ENCODE measurements at regions not wholly inside any gene's neighbourhood (a gene's known extent, or its start where the extent isn't known, plus 50 kb on each side); places are given as distances from the start of the nearest gene placed in this dataset.
"Not testable (repeated sequence)": the region's sequence is repeated elsewhere in the genome, so short reads cannot be mapped to it uniquely, and the experiment has no call there.

DNA sequence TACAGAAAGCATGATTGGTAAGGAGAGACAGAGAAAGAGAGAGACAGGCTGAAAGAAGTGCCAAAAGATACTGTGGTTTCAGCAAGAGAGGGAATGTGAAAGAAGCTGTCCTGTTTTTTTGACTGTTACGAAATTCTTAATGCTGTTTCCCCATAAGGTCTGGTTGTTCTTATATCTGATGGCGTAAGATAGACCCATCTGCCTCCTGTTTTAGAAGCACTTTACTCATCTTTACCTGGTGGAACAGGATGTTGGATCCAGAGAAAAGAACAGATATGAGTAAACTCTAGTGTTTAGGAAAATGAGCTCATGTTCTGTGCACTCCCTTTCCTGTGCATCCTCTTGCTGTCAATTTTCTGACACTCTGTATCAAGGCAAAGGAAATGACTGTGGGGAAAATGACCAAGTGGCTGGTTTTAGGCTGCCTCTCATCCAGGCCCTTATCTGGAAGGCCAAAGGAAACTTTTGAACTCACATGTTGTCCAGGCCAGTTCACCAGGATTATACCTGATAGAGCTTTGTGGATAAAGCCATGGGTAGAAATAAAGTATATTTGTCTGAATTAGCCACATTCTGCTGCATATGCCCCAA, 311.7 kb upstream of the HTR2C start:
- Mint-ChIP-seq H3K9me3 (peaks cover 1% of the 10 kb centered on the region), H3K27ac (no peak overlapping the region), H3K4me1 (ENCODE audit: low read depth) (no peaks in the 10 kb centered on the region), H3K36me3 (ENCODE audit: low read depth) (no peaks in the 10 kb centered on the region), H3K4me3 (no peak overlapping the region), H3K27me3 (no peaks in the 10 kb centered on the region)

DNA sequence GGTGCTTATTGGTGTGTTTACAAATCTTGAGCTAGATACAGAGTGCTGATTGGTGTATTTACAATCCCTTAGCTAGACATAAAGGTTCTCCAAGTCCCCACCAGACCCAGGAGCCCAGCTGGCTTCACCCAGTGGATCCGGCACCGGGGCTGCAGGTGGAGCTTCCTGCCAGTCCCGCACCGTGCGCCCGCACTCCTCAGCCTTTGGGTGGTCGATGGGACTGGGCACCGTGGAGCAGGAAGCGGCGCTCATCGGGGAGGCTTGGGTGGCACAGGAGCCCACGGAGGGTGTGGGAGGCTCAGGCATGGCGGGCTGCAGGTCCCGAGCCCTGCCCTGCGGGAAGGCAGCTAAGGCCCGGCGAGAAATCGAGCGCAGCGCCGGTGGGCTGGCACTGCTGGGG, 313.5 kb upstream of the HTR2C start:
- H3K27me3 Mint-ChIP-seq; H3K4me3 Mint-ChIP-seq; H3K9me3 Mint-ChIP-seq; H3K27ac Mint-ChIP-seq; H3K4me1 Mint-ChIP-seq (ENCODE audit: low read depth); H3K36me3 Mint-ChIP-seq (ENCODE audit: low read depth): not testable (repeated sequence)

DNA sequence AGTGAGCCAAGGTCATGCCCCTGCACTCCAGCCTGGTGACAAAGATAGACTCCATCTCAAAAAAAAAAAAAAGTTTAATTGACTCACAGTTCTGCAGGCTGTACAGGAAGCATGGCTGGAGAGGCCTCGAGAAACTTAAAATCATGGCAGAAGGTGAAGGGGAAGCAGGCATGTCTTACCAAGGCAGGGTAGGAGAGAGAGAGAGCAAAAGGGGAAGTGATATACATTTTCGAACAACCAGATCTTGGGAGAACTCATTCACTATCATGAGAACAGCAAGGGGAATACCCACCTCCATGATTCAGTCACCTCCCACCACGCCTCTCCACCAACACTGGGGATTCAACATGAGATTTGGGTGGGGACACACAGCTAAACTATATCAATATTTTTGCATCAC, 315.2 kb upstream of the HTR2C start:
- H3K4me1 Mint-ChIP-seq (ENCODE audit: low read depth): no peaks in the 10 kb centered on the region
- no peaks in the 10 kb centered on the region for H3K27me3 Mint-ChIP-seq
- peaks cover 5% of the 10 kb centered on the region for H3K9me3 Mint-ChIP-seq
- H3K4me3 Mint-ChIP-seq: no peak overlapping the region
- H3K27ac Mint-ChIP-seq: no peak overlapping the region
- H3K36me3 Mint-ChIP-seq (ENCODE audit: low read depth): no peaks in the 10 kb centered on the region

DNA sequence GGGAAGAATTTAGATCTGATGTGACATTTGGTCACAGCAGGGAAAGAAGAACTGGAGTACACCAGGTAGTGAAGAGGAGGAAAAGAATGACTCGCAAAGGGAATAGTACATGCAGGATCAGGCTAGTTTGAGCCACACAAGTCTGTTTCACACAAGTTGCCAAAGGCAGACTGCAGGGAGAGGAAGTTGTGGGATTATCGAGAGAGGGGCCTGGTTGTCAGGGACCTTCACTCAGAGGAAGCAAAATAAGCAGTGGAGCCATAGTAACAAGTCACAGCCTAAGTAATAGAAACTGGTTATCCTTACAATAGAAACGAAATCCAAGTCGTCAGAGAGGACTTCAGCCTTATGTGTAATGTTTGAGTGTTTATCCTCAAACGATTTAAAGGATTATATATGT, 316.7 kb upstream of the HTR2C start:
- no peaks in the 10 kb centered on the region for H3K4me1 Mint-ChIP-seq (ENCODE audit: low read depth)
- H3K4me3 Mint-ChIP-seq: no peak overlapping the region
- peaks cover 5% of the 10 kb centered on the region for H3K9me3 Mint-ChIP-seq
- H3K27ac Mint-ChIP-seq: no peak overlapping the region
- no peaks in the 10 kb centered on the region for H3K36me3 Mint-ChIP-seq (ENCODE audit: low read depth)
- H3K27me3 Mint-ChIP-seq: no peaks in the 10 kb centered on the region

DNA sequence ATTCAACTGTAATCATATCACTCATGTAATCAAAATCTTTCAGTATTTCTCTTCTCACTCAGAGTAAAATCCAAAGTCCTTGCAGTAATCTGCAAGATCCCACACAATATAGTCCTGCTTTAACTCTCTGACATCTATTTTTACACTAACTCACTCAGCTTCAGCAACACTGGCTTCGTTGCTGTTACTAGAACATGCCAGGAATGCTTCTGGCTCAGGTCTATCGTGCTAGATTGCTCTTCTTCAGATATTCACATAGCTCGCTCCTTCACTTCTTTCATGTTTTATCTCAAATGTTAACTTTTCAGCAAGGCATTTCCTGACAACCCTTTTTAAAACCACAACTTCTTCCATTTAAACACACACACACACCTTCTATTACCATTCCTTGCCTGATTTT, 331.7 kb upstream of the HTR2C start:
- Mint-ChIP-seq H3K4me1 (ENCODE audit: low read depth) (no peaks in the 10 kb centered on the region), H3K36me3 (ENCODE audit: low read depth) (no peaks in the 10 kb centered on the region), H3K27ac (no peak overlapping the region), H3K4me3 (no peak overlapping the region), H3K27me3 (no peaks in the 10 kb centered on the region), H3K9me3 (peaks cover 4% of the 10 kb centered on the region)

DNA sequence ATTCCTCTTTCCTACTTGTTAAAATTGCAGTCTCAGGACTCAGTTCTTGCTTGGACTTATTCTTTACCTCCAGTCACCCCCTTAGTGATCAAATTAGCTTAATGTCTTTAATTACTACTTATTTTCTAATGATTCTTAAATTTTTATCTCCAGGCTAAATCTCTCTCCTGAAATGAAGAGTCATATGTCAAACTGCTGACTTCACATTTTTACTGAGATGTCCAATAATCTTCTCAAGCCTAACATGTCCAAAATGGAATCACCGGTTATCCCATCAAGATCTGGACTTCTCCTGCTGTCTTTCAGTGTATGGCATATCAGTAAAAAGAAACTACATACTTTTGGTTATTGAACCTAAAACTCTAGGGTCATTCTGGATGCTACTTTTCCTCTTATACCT, 332.3 kb upstream of the HTR2C start:
- H3K36me3 Mint-ChIP-seq (ENCODE audit: low read depth): no peaks in the 10 kb centered on the region

DNA sequence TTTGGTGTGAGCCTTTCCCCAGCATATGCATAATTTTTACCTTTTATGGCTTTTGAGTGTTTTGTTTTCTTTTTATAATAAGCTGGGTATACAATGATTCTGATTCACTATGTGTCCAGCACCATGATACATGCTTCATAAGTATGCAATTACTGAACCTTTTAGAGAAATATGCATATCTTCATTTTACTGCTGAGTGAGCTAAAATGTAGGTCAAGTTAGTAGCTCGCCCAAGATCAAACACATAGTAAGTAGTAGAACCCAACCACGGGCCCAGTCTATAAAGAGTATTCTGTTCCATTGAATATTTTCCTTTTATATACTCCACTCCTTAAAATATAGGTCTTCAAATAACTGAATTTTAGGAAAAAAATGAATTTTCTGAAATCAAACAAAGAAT, 362.4 kb upstream of the HTR2C start:
- Mint-ChIP-seq H3K9me3 (no peaks in the 10 kb centered on the region), H3K4me3 (no peak overlapping the region), H3K27me3 (no peaks in the 10 kb centered on the region), H3K27ac (no peak overlapping the region), H3K4me1 (ENCODE audit: low read depth) (no peaks in the 10 kb centered on the region), H3K36me3 (ENCODE audit: low read depth) (no peaks in the 10 kb centered on the region)

More for the DNA sequence above, 332.3 kb upstream of the HTR2C start:
- peaks cover 4% of the 10 kb centered on the region for H3K9me3 Mint-ChIP-seq
- H3K27me3 Mint-ChIP-seq: no peaks in the 10 kb centered on the region
- no peak overlapping the region for H3K27ac Mint-ChIP-seq
- H3K4me1 Mint-ChIP-seq (ENCODE audit: low read depth): no peaks in the 10 kb centered on the region
- H3K4me3 Mint-ChIP-seq: no peak overlapping the region

DNA sequence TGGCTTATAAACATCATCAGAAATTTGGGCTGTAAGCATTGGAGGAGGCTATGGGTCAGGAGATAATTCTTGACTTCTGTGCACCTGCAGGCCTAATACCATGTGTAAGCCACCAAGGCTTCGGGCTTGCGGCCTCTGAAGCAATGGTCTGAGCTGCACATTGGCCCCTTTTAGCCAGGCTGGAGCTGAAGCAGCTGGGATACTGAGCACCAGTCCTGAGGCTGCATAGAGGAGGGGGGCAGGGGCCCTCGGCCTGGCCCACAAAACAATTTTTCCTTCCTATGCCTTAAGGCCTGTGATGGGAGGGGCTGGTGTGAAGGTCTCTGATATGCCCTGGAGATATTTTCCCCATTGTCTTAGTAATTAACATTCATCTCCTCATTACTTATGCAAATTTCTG, 373.0 kb upstream of the HTR2C start:
- no peaks in the 10 kb centered on the region for H3K9me3 Mint-ChIP-seq
- no peak overlapping the region for H3K27ac Mint-ChIP-seq
- H3K4me3 Mint-ChIP-seq: no peak overlapping the region
- no peaks in the 10 kb centered on the region for H3K4me1 Mint-ChIP-seq (ENCODE audit: low read depth)
- no peaks in the 10 kb centered on the region for H3K36me3 Mint-ChIP-seq (ENCODE audit: low read depth)
- H3K27me3 Mint-ChIP-seq: no peaks in the 10 kb centered on the region

DNA sequence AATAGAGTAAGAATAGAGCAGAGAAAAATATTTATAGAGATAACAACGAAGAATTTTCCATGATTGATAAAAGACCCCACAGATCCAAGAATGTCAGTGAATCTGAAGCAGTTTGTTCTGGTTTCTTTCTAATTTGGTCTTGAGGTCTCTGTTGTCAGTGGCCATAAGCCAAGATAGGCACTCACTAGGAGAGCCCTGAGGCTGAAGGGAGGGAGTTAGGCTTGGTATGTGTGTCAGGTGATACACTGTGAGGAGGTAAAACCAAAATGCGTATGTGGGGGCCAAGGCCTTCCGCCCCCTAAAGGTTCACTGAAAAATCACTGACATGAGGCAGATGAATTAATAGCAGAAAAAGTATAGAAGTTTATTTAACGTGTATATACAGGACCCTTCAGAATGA, 382.3 kb upstream of the HTR2C start:
- Mint-ChIP-seq H3K4me3 (no peak overlapping the region), H3K4me1 (ENCODE audit: low read depth) (no peaks in the 10 kb centered on the region), H3K27me3 (no peaks in the 10 kb centered on the region), H3K9me3 (no peaks in the 10 kb centered on the region), H3K27ac (no peak overlapping the region), H3K36me3 (ENCODE audit: low read depth) (no peaks in the 10 kb centered on the region)

DNA sequence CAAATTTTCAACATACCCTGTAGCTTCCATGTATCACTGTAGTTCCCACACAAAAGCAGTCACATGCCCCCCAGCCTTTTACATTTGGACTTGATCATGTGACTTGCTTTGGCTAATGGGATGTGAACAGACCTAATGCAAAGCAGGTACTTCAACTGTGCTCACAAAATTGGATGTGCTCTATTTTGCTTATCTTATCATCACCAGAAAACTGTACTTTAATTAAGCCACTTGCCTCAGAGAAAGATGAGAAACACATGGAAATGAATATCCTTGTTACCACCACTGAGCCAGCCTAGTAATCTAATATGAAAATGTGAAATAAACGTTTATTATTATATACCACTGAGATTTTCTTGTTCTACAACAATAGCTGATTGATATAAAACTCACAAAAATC, 402.7 kb upstream of the HTR2C start:
- Mint-ChIP-seq H3K27me3 (no peaks in the 10 kb centered on the region), H3K9me3 (peaks cover 3% of the 10 kb centered on the region), H3K27ac (no peak overlapping the region), H3K36me3 (ENCODE audit: low read depth) (no peaks in the 10 kb centered on the region), H3K4me3 (no peak overlapping the region), H3K4me1 (ENCODE audit: low read depth) (no peaks in the 10 kb centered on the region)

DNA sequence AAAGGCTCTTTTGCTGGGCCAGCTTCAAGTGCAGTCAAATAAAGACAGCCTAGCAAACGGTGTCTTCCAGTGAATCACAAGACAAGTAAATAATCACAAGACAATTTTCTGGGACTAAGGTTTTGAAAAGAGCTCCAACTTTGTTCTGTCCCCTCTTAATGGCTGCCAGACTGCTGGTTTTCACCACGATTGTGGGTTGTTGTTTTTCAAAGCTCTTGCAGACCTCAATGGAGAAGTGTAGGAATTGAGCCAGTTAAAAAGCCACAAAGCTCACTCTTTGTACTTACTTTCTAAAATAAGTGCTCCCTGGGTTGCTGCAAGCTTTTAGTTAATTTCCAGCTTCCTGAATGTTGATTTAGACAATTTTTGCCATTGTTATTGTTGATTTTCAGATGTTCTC, 405.8 kb upstream of the HTR2C start:
- no peaks in the 10 kb centered on the region for H3K4me1 Mint-ChIP-seq (ENCODE audit: low read depth)
- H3K36me3 Mint-ChIP-seq (ENCODE audit: low read depth): no peaks in the 10 kb centered on the region
- H3K4me3 Mint-ChIP-seq: no peak overlapping the region
- H3K27me3 Mint-ChIP-seq: no peaks in the 10 kb centered on the region
- no peak overlapping the region for H3K27ac Mint-ChIP-seq
- no peaks in the 10 kb centered on the region for H3K9me3 Mint-ChIP-seq

DNA sequence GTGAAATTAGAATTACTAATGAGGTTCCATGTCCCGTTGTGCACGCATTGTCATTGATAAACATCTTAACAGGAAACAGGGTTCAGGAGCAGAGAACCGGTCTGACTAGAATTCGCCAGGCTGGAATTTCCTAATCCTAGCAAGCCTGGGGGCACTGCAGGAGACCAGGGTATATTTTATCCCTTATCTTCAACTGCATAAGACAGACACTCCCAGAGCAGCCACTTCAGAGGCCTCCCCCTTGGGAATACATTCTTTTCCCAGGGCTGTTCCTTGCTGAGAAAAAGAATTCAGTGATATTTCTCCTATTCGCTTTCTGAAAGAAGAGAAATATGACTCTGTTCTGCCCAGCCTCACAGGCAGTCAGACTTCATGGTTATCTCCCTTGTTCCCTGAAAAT, 416.6 kb upstream of the HTR2C start:
- H3K27me3 Mint-ChIP-seq; H3K27ac Mint-ChIP-seq; H3K4me3 Mint-ChIP-seq; H3K9me3 Mint-ChIP-seq; H3K4me1 Mint-ChIP-seq (ENCODE audit: low read depth); H3K36me3 Mint-ChIP-seq (ENCODE audit: low read depth): not testable (repeated sequence)

DNA sequence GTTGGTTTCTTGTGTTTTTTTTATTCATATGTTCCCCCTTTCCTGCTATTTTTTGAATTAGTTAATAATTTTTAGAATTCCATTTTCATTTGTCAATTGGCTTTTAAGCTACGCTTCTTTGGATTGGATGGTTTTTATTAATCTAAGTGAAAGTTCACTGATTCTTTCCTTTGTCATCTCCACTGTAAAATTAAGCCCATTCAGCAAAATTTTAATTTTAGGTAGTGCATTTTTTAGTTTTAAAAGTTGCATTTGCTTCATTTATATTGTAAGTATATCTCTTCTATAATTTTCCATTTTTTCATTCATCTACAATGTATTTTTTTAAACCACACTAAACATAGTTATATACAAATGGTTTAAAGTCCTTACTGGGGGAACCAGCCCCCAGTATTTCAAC, 417.3 kb upstream of the HTR2C start:
- Mint-ChIP-seq H3K4me3 (no peak overlapping the region), H3K9me3 (no peaks in the 10 kb centered on the region), H3K4me1 (ENCODE audit: low read depth) (no peaks in the 10 kb centered on the region), H3K36me3 (ENCODE audit: low read depth) (no peaks in the 10 kb centered on the region), H3K27ac (no peak overlapping the region), H3K27me3 (no peaks in the 10 kb centered on the region)

DNA sequence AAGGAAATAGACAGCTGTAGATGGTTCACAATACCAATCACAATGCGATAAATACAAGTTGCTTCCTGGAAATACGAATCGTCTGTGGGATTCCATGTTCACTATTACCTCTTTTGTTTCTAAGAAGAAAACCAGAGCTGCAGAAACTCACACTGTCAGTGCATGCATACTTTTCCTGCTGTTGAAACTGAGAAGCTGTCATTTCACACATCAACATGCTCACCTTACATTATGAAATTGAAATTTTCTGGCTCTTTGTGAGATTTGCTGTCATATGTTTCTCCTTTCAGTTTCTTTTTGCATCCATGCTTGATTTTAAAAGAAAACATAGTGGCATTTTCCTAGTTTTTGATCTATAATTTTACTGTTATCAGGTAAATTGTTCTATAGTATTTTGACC, 418.3 kb upstream of the HTR2C start:
- Mint-ChIP-seq H3K27me3 (no peaks in the 10 kb centered on the region), H3K4me1 (ENCODE audit: low read depth) (no peaks in the 10 kb centered on the region), H3K36me3 (ENCODE audit: low read depth) (no peaks in the 10 kb centered on the region), H3K9me3 (no peaks in the 10 kb centered on the region), H3K4me3 (no peak overlapping the region), H3K27ac (no peak overlapping the region)

DNA sequence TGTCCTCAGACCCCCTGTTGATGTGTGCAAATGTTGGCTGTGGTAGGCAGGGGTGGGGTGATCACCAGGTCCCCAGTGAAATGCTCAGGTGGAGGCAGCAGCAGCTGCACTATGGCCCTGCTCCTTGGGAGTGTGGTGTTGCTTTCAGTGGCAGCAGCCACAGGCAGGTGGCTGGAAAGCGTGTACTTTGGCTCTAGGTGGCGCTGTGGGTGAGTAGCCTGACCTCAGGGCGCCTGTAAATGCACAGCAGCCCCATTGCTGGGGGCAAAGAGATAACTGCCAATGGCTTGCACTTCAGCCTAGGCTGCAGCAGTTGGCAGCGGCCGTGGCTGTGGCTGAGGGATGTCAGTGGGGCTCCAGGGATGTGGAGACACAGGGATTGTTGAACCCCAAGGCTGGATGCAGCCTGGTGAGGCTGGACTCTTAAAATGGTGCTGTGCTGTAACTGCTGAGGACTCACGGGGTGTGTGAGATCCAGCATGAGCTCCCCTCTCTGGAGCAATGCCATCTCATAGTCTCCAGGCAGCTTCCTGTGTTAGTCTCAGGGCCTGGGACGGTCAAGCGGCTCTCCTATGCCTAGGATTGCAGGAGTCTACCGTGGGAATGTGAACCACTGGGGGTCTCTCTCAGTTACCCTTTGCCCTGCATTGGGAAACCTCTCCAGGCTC, 421.7 kb upstream of the HTR2C start:
- no peaks in the 10 kb centered on the region for H3K4me1 Mint-ChIP-seq (ENCODE audit: low read depth)
- no peaks in the 10 kb centered on the region for H3K9me3 Mint-ChIP-seq
- H3K27me3 Mint-ChIP-seq: no peaks in the 10 kb centered on the region
- H3K27ac Mint-ChIP-seq: no peak overlapping the region
- H3K36me3 Mint-ChIP-seq (ENCODE audit: low read depth): no peaks in the 10 kb centered on the region
- no peak overlapping the region for H3K4me3 Mint-ChIP-seq

DNA sequence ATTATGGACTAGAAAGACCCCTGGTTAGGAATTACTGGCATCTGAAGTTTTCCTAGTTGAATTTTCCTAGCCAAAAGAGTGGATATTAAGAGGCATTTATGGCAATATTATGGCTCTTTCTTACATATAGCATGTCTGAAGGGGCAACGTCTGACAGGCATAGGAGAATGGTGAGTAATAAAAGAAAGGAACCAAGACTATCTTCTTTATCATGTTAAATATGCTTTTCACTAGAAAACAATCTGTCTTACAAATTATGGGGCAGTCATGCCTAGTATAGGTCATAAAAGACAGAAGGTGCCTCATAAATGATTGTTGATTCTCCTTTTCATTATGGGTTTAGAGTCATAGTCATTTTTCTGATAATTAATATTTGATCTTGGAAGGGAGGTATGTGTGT, 431.1 kb upstream of the HTR2C start:
- no peak overlapping the region for H3K27ac Mint-ChIP-seq
- no peaks in the 10 kb centered on the region for H3K27me3 Mint-ChIP-seq
- H3K4me1 Mint-ChIP-seq (ENCODE audit: low read depth): no peaks in the 10 kb centered on the region
- H3K9me3 Mint-ChIP-seq: no peaks in the 10 kb centered on the region
- no peak overlapping the region for H3K4me3 Mint-ChIP-seq
- no peaks in the 10 kb centered on the region for H3K36me3 Mint-ChIP-seq (ENCODE audit: low read depth)

All from stimulated activated naive CD8-positive, alpha-beta T cell treated with anti-CD3 and anti-CD28 coated beads, Interleukin-15, Interleukin-2, amounts not matched to agents 100 ng/mL and 50 ng/mL, for 24 hours (primary cell).